Keratinocyte (primary cell): ENCODE measurements at regions not wholly inside any gene's neighbourhood (a gene's known extent, or its start where the extent isn't known, plus 50 kb on each side); places are given as distances from the start of the nearest gene placed in this dataset.

Experiments used
- DNase-seq: peaks from one replicate; pipeline ENCODE4 v3.0.0-alpha.2; 2011; ENCODE audit warnings: low read depth, missing footprints, low spot score
- FAIRE-seq: peaks from 2 replicates; lab custom pipeline; 2011; peaks lifted over from hg19 to GRCh38; lab: Jason Lieb, UNC
- H2AFZ ChIP-seq: 2 replicates; pipeline ENCODE4 v1.6.0; 2012; ENCODE audit warnings: low read length, control low read depth, inconsistent platforms; ENCODE audit not compliant: control insufficient read depth
- H3K27ac ChIP-seq: 2 replicates; pipeline ENCODE4 v1.5.1; 2011; ENCODE audit warnings: low read length; ENCODE audit not compliant: control insufficient read depth, insufficient read depth
- H3K27me3 ChIP-seq: 3 replicates; pipeline ENCODE4 v1.6.0; 2011; ENCODE audit warnings: low read length; ENCODE audit not compliant: control insufficient read depth, insufficient read depth; ENCODE audit errors: extremely low read depth
- H3K36me3 ChIP-seq, 2 experiments: 2 replicates in 1 of 2; 3 replicates in 1 of 2; pipeline ENCODE4 v1.5.1; 2011; ENCODE audit warnings: low read length in 2 of 2, mild to moderate bottlenecking in 1 of 2; ENCODE audit not compliant: control insufficient read depth in 2 of 2, insufficient read depth in 2 of 2; ENCODE audit errors: extremely low read depth in 1 of 2
- H3K4me1 ChIP-seq: 3 replicates; pipeline ENCODE4 v1.5.1; 2011; ENCODE audit warnings: low read length; ENCODE audit not compliant: control insufficient read depth, insufficient read depth; ENCODE audit errors: extremely low read depth
- H3K4me2 ChIP-seq: 3 replicates; pipeline ENCODE4 v1.6.0; 2011; ENCODE audit warnings: low read depth, low read length; ENCODE audit not compliant: control insufficient read depth, insufficient read depth; ENCODE audit errors: extremely low read depth
- H3K4me3 ChIP-seq, 3 experiments: fragments of 200-600 bp in 1 of 3; sonication (generic) in 1 of 3; 2 replicates in 2 of 3; 3 replicates in 1 of 3; pipeline ENCODE4 v1.5.1; 2011 to 2016; ENCODE audit warnings: low read length in 3 of 3, mild to moderate bottlenecking in 3 of 3, control low read depth in 2 of 3, inconsistent platforms in 1 of 3, low read depth in 1 of 3, mixed read lengths in 1 of 3, mixed run types in 1 of 3, moderate library complexity in 1 of 3; ENCODE audit not compliant: control insufficient read depth in 2 of 3, insufficient read depth in 2 of 3; ENCODE audit errors: extremely low read depth in 1 of 3
- H3K79me2 ChIP-seq: 2 replicates; pipeline ENCODE4 v1.6.0; 2012; ENCODE audit warnings: low read length; ENCODE audit not compliant: control insufficient read depth, insufficient read depth
- H3K9ac ChIP-seq: 3 replicates; pipeline ENCODE4 v1.6.0; 2011; ENCODE audit warnings: low read length; ENCODE audit not compliant: control insufficient read depth, insufficient read depth; ENCODE audit errors: extremely low read depth
- H3K9me1 ChIP-seq: 3 replicates; pipeline ENCODE4 v1.6.0; 2011; ENCODE audit warnings: low read length; ENCODE audit not compliant: control insufficient read depth, insufficient read depth; ENCODE audit errors: extremely low read depth
- H3K9me3 ChIP-seq: 2 replicates; pipeline ENCODE4 v1.5.1; 2012; ENCODE audit warnings: low read depth, low read length; ENCODE audit not compliant: control insufficient read depth
- H4K20me1 ChIP-seq: 3 replicates; pipeline ENCODE4 v1.6.0; 2011; ENCODE audit warnings: low read length; ENCODE audit not compliant: control insufficient read depth, insufficient read depth; ENCODE audit errors: extremely low read depth
- EZH2 ChIP-seq: IDR thresholded peaks from one replicate; pipeline ENCODE4 v1.6.1; 2012; ENCODE audit warnings: inconsistent platforms, mild to moderate bottlenecking, low read length, moderate library complexity
- dilution Hi-C: fragments of 300-500 bp; cut with MboI; formaldehyde crosslinking; loops from one replicate; pipeline ENCODE4 v1.7.0; 2020; ENCODE audit warnings: low sequenced_read_pairs; ENCODE audit not compliant: extremely low pct_ligation_motif_present
- TF ChIP-seq, protein P1 (sequence below), 3 experiments: IDR thresholded peaks in 1 of 3; conservative IDR thresholded peaks in 1 of 3; optimal IDR thresholded peaks in 1 of 3; 2 replicates in 2 of 3; 3 replicates in 1 of 3; pipeline versions ENCODE3 to v1.5.1; 2011; ENCODE audit warnings: low read length in 3 of 3, mild to moderate bottlenecking in 3 of 3, moderate library complexity in 2 of 3, control low read depth in 1 of 3, inconsistent platforms in 1 of 3; ENCODE audit not compliant: insufficient read depth in 2 of 3; ENCODE audit errors: extremely low read depth in 1 of 3

DNA sequence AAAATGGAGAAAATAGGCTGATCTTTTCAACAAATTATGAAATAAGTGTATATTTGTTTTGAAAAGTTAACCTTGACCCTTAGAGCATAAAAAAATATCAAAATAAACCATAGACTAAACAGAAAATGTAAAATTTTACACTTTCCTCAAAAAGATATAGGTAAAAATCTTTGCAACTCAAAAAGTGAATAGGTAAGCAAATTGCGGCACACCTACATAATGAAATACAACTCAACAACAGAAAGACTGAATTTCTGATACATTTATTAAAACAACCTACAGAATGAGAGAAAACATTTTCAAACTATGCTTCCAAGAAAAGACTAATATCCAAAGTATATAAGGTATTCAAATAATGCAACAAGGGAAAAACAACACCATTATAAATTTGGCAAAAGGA lies 425.7 kb upstream of the KHDRBS2 start:
- Histone ChIP-seq H3K79me2 (no peaks in the 10 kb centered on the region), H3K9me3 (peaks cover 2% of the 10 kb centered on the region), H2AFZ (no peak overlapping the region), H3K4me1 (no peaks in the 10 kb centered on the region), H4K20me1 (no peaks in the 10 kb centered on the region), H3K9ac (no peak overlapping the region), H3K27me3 (no peaks in the 10 kb centered on the region), H3K36me3 (no peaks in the 10 kb centered on the region), H3K4me2 (no peak overlapping the region), H3K9me1 (no peaks in the 10 kb centered on the region), H3K4me3 (no peak overlapping the region), H3K27ac (no peak overlapping the region)
- TF ChIP-seq EZH2, result no peak
- TF ChIP-seq, protein P1, sequence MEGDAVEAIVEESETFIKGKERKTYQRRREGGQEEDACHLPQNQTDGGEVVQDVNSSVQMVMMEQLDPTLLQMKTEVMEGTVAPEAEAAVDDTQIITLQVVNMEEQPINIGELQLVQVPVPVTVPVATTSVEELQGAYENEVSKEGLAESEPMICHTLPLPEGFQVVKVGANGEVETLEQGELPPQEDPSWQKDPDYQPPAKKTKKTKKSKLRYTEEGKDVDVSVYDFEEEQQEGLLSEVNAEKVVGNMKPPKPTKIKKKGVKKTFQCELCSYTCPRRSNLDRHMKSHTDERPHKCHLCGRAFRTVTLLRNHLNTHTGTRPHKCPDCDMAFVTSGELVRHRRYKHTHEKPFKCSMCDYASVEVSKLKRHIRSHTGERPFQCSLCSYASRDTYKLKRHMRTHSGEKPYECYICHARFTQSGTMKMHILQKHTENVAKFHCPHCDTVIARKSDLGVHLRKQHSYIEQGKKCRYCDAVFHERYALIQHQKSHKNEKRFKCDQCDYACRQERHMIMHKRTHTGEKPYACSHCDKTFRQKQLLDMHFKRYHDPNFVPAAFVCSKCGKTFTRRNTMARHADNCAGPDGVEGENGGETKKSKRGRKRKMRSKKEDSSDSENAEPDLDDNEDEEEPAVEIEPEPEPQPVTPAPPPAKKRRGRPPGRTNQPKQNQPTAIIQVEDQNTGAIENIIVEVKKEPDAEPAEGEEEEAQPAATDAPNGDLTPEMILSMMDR (optimal IDR thresholded peaks at IDR 0.05 in 1 of 3, IDR thresholded peaks at IDR 0.05 in 1 of 3, conservative IDR thresholded peaks at IDR 0.05 in 1 of 3; ENCODE audit: extremely low read depth in 1 of 3, insufficient read depth in 2 of 3, low read length in 3 of 3), result no peak
- FAIRE-seq (no peak), DNase-seq (no peak)
- dilution Hi-C loops, result no loop called here

DNA sequence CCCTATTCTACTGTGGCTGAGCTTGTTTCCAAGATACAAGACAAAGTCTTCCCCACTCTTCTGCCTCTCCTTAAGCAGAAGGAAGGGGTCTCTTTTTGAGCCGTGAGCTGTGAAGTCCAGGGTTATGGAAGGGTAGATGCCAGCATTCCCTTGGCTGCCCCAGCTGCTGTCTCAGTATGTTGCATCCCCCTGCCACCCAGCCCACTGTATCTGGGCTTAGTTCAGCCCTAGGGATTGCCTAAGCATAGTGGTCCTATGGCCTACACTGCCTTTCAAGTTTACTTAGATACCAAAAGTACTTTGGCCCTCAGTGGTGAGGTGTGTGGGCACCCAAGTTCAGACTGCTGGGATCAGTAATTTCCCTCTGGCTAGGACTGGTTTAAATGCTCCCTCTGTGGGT lies 421.9 kb upstream of the KHDRBS2 start:
- no peak overlapping the region for H3K4me2 ChIP-seq
- no peak overlapping the region for H2AFZ ChIP-seq
- H3K4me3 ChIP-seq, result no peak overlapping the region
- no peaks in the 10 kb centered on the region for H3K36me3 ChIP-seq
- no peaks in the 10 kb centered on the region for H3K9me1 ChIP-seq
- H3K27ac ChIP-seq, result no peak overlapping the region
- H4K20me1 ChIP-seq, result no peaks in the 10 kb centered on the region
- no peaks in the 10 kb centered on the region for H3K79me2 ChIP-seq
- H3K9me3 ChIP-seq, result peaks cover 2% of the 10 kb centered on the region
- DNase-seq (no peak), FAIRE-seq (no peak)
- TF ChIP-seq EZH2, result no peak
- TF ChIP-seq, protein P1 (optimal IDR thresholded peaks at IDR 0.05 in 1 of 3, IDR thresholded peaks at IDR 0.05 in 1 of 3, conservative IDR thresholded peaks at IDR 0.05 in 1 of 3; ENCODE audit: extremely low read depth in 1 of 3, insufficient read depth in 2 of 3, low read length in 3 of 3), result no peak
- H3K27me3 ChIP-seq, result no peaks in the 10 kb centered on the region
- no peaks in the 10 kb centered on the region for H3K4me1 ChIP-seq
- dilution Hi-C loops, result no loop called here
- no peak overlapping the region for H3K9ac ChIP-seq
